Progenitor cell of endocrine pancreas (in vitro differentiated cells): ENCODE measurements at regions not wholly inside any gene's neighbourhood (a gene's known extent, or its start where the extent isn't known, plus 50 kb on each side); places are given as distances from the start of the nearest gene placed in this dataset.

Experiments used
- DNase-seq: peaks from one replicate; pipeline ENCODE4 v3.0.0; 2021; ENCODE audit warnings: low spot score; ENCODE audit not compliant: unreplicated experiment
- H3K27ac Mint-ChIP-seq: 2 replicates; pipeline ENCODE4 v1.8.0; 2021; ENCODE audit warnings: mild to moderate bottlenecking, moderate library complexity, mixed read lengths
- H3K27me3 Mint-ChIP-seq: 2 replicates; pipeline ENCODE4 v1.8.0; 2021; ENCODE audit warnings: mixed read lengths
- H3K36me3 Mint-ChIP-seq: 2 replicates; pipeline ENCODE4 v1.8.0; 2022; ENCODE audit warnings: mixed read lengths; ENCODE audit not compliant: insufficient read depth
- H3K4me1 Mint-ChIP-seq: 2 replicates; pipeline ENCODE4 v1.8.0; 2021; ENCODE audit warnings: low read depth, mixed read lengths
- H3K4me3 Mint-ChIP-seq: 2 replicates; pipeline ENCODE4 v1.8.0; 2021; ENCODE audit warnings: low read depth, mild to moderate bottlenecking, moderate library complexity, mixed read lengths
- H3K9me3 Mint-ChIP-seq: 2 replicates; pipeline ENCODE4 v1.8.0; 2021; ENCODE audit warnings: low read depth, mixed read lengths
- CTCF ChIP-seq: fragments of 200-600 bp; sonication (generic); IDR thresholded peaks from one replicate; pipeline ENCODE4 v1.5.0; 2021; ENCODE audit warnings: antibody characterized with exemption, mild to moderate bottlenecking; ENCODE audit not compliant: unreplicated experiment

- DNase-seq, result no peak
- Mint-ChIP-seq H3K9me3 (peaks cover 6% of the 10 kb centered on the region), H3K4me1 (no peaks in the 10 kb centered on the region), H3K27ac (no peak overlapping the region), H3K36me3 (no peaks in the 10 kb centered on the region), H3K4me3 (no peak overlapping the region), H3K27me3 (no peaks in the 10 kb centered on the region)
- no peak for TF ChIP-seq CTCF
Observed at GRCh38 chr13:74657765-74658164, 523.6 kb upstream of the KLF12 start.

- no peak overlapping the region for H3K4me3 Mint-ChIP-seq
- no peak for TF ChIP-seq CTCF
- no peaks in the 10 kb centered on the region for H3K9me3 Mint-ChIP-seq
- no peak for DNase-seq
- H3K27ac Mint-ChIP-seq, result no peak overlapping the region
- no peaks in the 10 kb centered on the region for H3K27me3 Mint-ChIP-seq
- peaks cover 3% of the 10 kb centered on the region for H3K4me1 Mint-ChIP-seq
- H3K36me3 Mint-ChIP-seq, result no peaks in the 10 kb centered on the region
Observed at GRCh38 chr13:74651121-74651520, 516.9 kb upstream of the KLF12 start.

GRCh38 chr13:74647991-74648390 is 513.8 kb upstream of the KLF12 start:
- no peaks in the 10 kb centered on the region for H3K27me3 Mint-ChIP-seq
- H3K4me1 Mint-ChIP-seq, result peaks cover 3% of the 10 kb centered on the region
- no peak overlapping the region for H3K27ac Mint-ChIP-seq
- DNase-seq, result no peak
- no peak for TF ChIP-seq CTCF
- H3K4me3 Mint-ChIP-seq, result no peak overlapping the region
- H3K36me3 Mint-ChIP-seq, result no peaks in the 10 kb centered on the region
- no peaks in the 10 kb centered on the region for H3K9me3 Mint-ChIP-seq

- Mint-ChIP-seq H3K4me1 (peaks cover 3% of the 10 kb centered on the region), H3K4me3 (no peak overlapping the region), H3K27ac (no peak overlapping the region), H3K9me3 (no peaks in the 10 kb centered on the region), H3K36me3 (no peaks in the 10 kb centered on the region), H3K27me3 (no peaks in the 10 kb centered on the region)
- TF ChIP-seq CTCF, result no peak
- no peak for DNase-seq
Observed at GRCh38 chr13:74647211-74647610, 513.0 kb upstream of the KLF12 start.

- no peaks in the 10 kb centered on the region for H3K9me3 Mint-ChIP-seq
- peaks cover 3% of the 10 kb centered on the region for H3K4me1 Mint-ChIP-seq
- no peak for DNase-seq
- no peak overlapping the region for H3K27ac Mint-ChIP-seq
- no peaks in the 10 kb centered on the region for H3K36me3 Mint-ChIP-seq
- H3K4me3 Mint-ChIP-seq, result no peak overlapping the region
- TF ChIP-seq CTCF, result no peak
- H3K27me3 Mint-ChIP-seq, result no peaks in the 10 kb centered on the region
Observed at GRCh38 chr13:74646091-74646490, 511.9 kb upstream of the KLF12 start.

GRCh38 chr13:74645586-74645985 is 511.4 kb upstream of the KLF12 start:
- no peak overlapping the region for H3K4me3 Mint-ChIP-seq
- no peak overlapping the region for H3K27ac Mint-ChIP-seq
- no peaks in the 10 kb centered on the region for H3K36me3 Mint-ChIP-seq
- DNase-seq, result no peak
- TF ChIP-seq CTCF, result no peak
- no peaks in the 10 kb centered on the region for H3K27me3 Mint-ChIP-seq
- H3K4me1 Mint-ChIP-seq, result peaks cover 5% of the 10 kb centered on the region
- no peaks in the 10 kb centered on the region for H3K9me3 Mint-ChIP-seq
